ENCODE measurements at regions not wholly inside any gene's neighbourhood (a gene's known extent, or its start where the extent isn't known, plus 50 kb on each side); places are given as distances from the start of the nearest gene placed in this dataset.

- TF ChIP-seq CTCF (IDR thresholded peaks at IDR 0.05; ENCODE audit: low read depth, low read length) (no peak), POLR2A (IDR thresholded peaks at IDR 0.05; ENCODE audit: extremely low read depth, insufficient read length) (no peak), MYC (IDR thresholded peaks at IDR 0.05; ENCODE audit: low read depth, low read length) (no peak)
- TF ChIP-seq, protein P1, sequence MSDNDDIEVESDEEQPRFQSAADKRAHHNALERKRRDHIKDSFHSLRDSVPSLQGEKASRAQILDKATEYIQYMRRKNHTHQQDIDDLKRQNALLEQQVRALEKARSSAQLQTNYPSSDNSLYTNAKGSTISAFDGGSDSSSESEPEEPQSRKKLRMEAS (IDR thresholded peaks at IDR 0.05; ENCODE audit: low read depth, low read length), result no peak
Measured at GRCh38 chr20:36090223-36090622, 64.3 kb upstream of the EPB41L1 start.
